ENCODE measurements at regions not wholly inside any gene's neighbourhood (a gene's known extent, or its start where the extent isn't known, plus 50 kb on each side); places are given as distances from the start of the nearest gene placed in this dataset.

- Histone ChIP-seq H3K27me3 (ENCODE audit: insufficient read depth, low read length, poor library complexity, severe bottlenecking) (no peaks in the 10 kb centered on the region), H3K9me2 (replicated peaks; ENCODE audit: low read depth, low read length) (no peaks in the 10 kb centered on the region), H3K4me3 (ENCODE audit: low read length, poor library complexity, severe bottlenecking) (no peak overlapping the region), H3K9ac (ENCODE audit: low read depth, low read length, poor library complexity, severe bottlenecking) (no peak overlapping the region), H4K20me1 (ENCODE audit: insufficient read depth, low read length, poor library complexity, severe bottlenecking) (no peaks in the 10 kb centered on the region), H3K4me2 (ENCODE audit: low read depth, low read length, poor library complexity, severe bottlenecking) (no peak overlapping the region), H3F3A (ENCODE audit: low read depth) (no peaks in the 10 kb centered on the region), H3K4me1 (ENCODE audit: insufficient read depth, low read length, poor library complexity, severe bottlenecking) (no peaks in the 10 kb centered on the region), H3K36me3 (ENCODE audit: insufficient read depth, low read length) (no peaks in the 10 kb centered on the region), H3K79me2 (ENCODE audit: insufficient read depth, low read length) (no peaks in the 10 kb centered on the region), H3K9me3 (ENCODE audit: insufficient read depth, low read depth, low read length) (no peaks in the 10 kb centered on the region), H2AFZ (ENCODE audit: low read length) (no peak overlapping the region)
- TF ChIP-seq CTCF (conservative IDR thresholded peaks at IDR 0.05; ENCODE audit: low read length) (no peak), EZH2phosphoT487 (IDR thresholded peaks at IDR 0.05; ENCODE audit: borderline replicate concordance) (no peak)
Measured at GRCh38 chr3:124177071-124177470, 185.1 kb upstream of the ROPN1 start.

GRCh38 chr3:124178531-124178930, 186.6 kb upstream of the ROPN1 start:
- H3K4me2 ChIP-seq (ENCODE audit: low read depth, low read length, poor library complexity, severe bottlenecking): no peak overlapping the region
- H3K9me3 ChIP-seq (ENCODE audit: insufficient read depth, low read depth, low read length): no peaks in the 10 kb centered on the region
- H4K20me1 ChIP-seq (ENCODE audit: insufficient read depth, low read length, poor library complexity, severe bottlenecking): no peaks in the 10 kb centered on the region
- H3K4me3 ChIP-seq (ENCODE audit: low read length, poor library complexity, severe bottlenecking): no peak overlapping the region
- H3K27me3 ChIP-seq (ENCODE audit: insufficient read depth, low read length, poor library complexity, severe bottlenecking): no peaks in the 10 kb centered on the region
- H3K36me3 ChIP-seq (ENCODE audit: insufficient read depth, low read length): no peaks in the 10 kb centered on the region
- H3K9ac ChIP-seq (ENCODE audit: low read depth, low read length, poor library complexity, severe bottlenecking): no peak overlapping the region
- H3K9me2 ChIP-seq (replicated peaks; ENCODE audit: low read depth, low read length): no peaks in the 10 kb centered on the region
- no peaks in the 10 kb centered on the region for H3K79me2 ChIP-seq (ENCODE audit: insufficient read depth, low read length)
- no peaks in the 10 kb centered on the region for H3K4me1 ChIP-seq (ENCODE audit: insufficient read depth, low read length, poor library complexity, severe bottlenecking)
- no peak overlapping the region for H2AFZ ChIP-seq (ENCODE audit: low read length)
- H3F3A ChIP-seq (ENCODE audit: low read depth): no peaks in the 10 kb centered on the region
- no peak for TF ChIP-seq EZH2phosphoT487 (IDR thresholded peaks at IDR 0.05; ENCODE audit: borderline replicate concordance)
- no peak for TF ChIP-seq CTCF (conservative IDR thresholded peaks at IDR 0.05; ENCODE audit: low read length)

- Histone ChIP-seq H3K9me2 (replicated peaks; ENCODE audit: low read depth, low read length) (no peaks in the 10 kb centered on the region), H3K27me3 (ENCODE audit: insufficient read depth, low read length, poor library complexity, severe bottlenecking) (no peaks in the 10 kb centered on the region), H3K4me3 (ENCODE audit: low read length, poor library complexity, severe bottlenecking) (no peak overlapping the region), H4K20me1 (ENCODE audit: insufficient read depth, low read length, poor library complexity, severe bottlenecking) (no peaks in the 10 kb centered on the region), H3K79me2 (ENCODE audit: insufficient read depth, low read length) (no peaks in the 10 kb centered on the region), H3K4me2 (ENCODE audit: low read depth, low read length, poor library complexity, severe bottlenecking) (no peak overlapping the region), H3K36me3 (ENCODE audit: insufficient read depth, low read length) (no peaks in the 10 kb centered on the region), H2AFZ (ENCODE audit: low read length) (no peak overlapping the region), H3K4me1 (ENCODE audit: insufficient read depth, low read length, poor library complexity, severe bottlenecking) (peaks cover 12% of the 10 kb centered on the region), H3F3A (ENCODE audit: low read depth) (no peaks in the 10 kb centered on the region), H3K9ac (ENCODE audit: low read depth, low read length, poor library complexity, severe bottlenecking) (no peak overlapping the region), H3K9me3 (ENCODE audit: insufficient read depth, low read depth, low read length) (no peaks in the 10 kb centered on the region)
- no peak for TF ChIP-seq EZH2phosphoT487 (IDR thresholded peaks at IDR 0.05; ENCODE audit: borderline replicate concordance)
- TF ChIP-seq CTCF (conservative IDR thresholded peaks at IDR 0.05; ENCODE audit: low read length): no peak
Measured at GRCh38 chr3:124200407-124200806, 208.5 kb upstream of the ROPN1 start.

Measured in Loucy (cell line).